Mesenchymal stem cell (in vitro differentiated cells and primary cell): ENCODE measurements at regions not wholly inside any gene's neighbourhood (a gene's known extent, or its start where the extent isn't known, plus 50 kb on each side); places are given as distances from the start of the nearest gene placed in this dataset.

ENCODE experiments used
- DNase-seq: peaks from one replicate; pipeline ENCODE4 v3.0.0-alpha.2; 2013
- H2AFZ ChIP-seq: one replicate; pipeline ENCODE4 v1.6.1; 2013; ENCODE audit warnings: low read depth, mild to moderate bottlenecking, control low read depth, inconsistent platforms, low read length, moderate library complexity
- H2AK5ac ChIP-seq: 2 replicates; pipeline ENCODE4 v1.6.1; 2013; ENCODE audit warnings: low read length, moderate library complexity, mild to moderate bottlenecking, inconsistent platforms; ENCODE audit not compliant: severe bottlenecking
- H2BK120ac ChIP-seq: one replicate; pipeline ENCODE4 v1.6.1; 2013; ENCODE audit warnings: low read depth, mild to moderate bottlenecking, inconsistent platforms, low read length, moderate library complexity
- H2BK12ac ChIP-seq, 2 experiments: one replicate each; pipeline ENCODE4 v1.6.1; 2013; ENCODE audit warnings: inconsistent platforms in 2 of 2, low read length in 2 of 2, mild to moderate bottlenecking in 2 of 2, moderate library complexity in 2 of 2, control low read depth in 1 of 2
- H2BK15ac ChIP-seq: one replicate; pipeline ENCODE4 v1.6.1; 2013; ENCODE audit warnings: mild to moderate bottlenecking, low read depth, inconsistent platforms; ENCODE audit not compliant: poor library complexity, severe bottlenecking
- H2BK5ac ChIP-seq: 2 replicates; pipeline ENCODE4 v1.6.1; 2013; ENCODE audit warnings: low read depth, mild to moderate bottlenecking, low read length, control low read depth, inconsistent platforms; ENCODE audit not compliant: poor library complexity, severe bottlenecking
- H3K14ac ChIP-seq, 2 experiments: one replicate each; pipeline ENCODE4 v1.6.1; 2013; ENCODE audit warnings: inconsistent platforms in 2 of 2, low read length in 2 of 2, control low read depth in 1 of 2, mild to moderate bottlenecking in 1 of 2, moderate library complexity in 1 of 2
- H3K18ac ChIP-seq, 2 experiments: one replicate each; pipeline ENCODE4 v1.6.1; 2013; ENCODE audit warnings: inconsistent platforms in 2 of 2, low read length in 2 of 2, control low read depth in 1 of 2, low read depth in 1 of 2, mild to moderate bottlenecking in 1 of 2
- H3K23ac ChIP-seq, 2 experiments: one replicate each; pipeline ENCODE4 v1.6.1; 2013; ENCODE audit warnings: inconsistent platforms in 2 of 2, low read length in 2 of 2, mild to moderate bottlenecking in 2 of 2, moderate library complexity in 2 of 2, control low read depth in 1 of 2
- H3K27ac ChIP-seq: 2 replicates; pipeline ENCODE4 v1.5.1; 2013; ENCODE audit warnings: mild to moderate bottlenecking, moderate library complexity, low read length, control low read depth, inconsistent platforms; ENCODE audit not compliant: poor library complexity, severe bottlenecking
- H3K27me3 ChIP-seq, 2 experiments: 2 replicates each; pipeline versions ENCODE4 v1.6.1 to v1.7.0; 2013; ENCODE audit warnings: low read length in 2 of 2, mild to moderate bottlenecking in 2 of 2, moderate library complexity in 2 of 2, control low read depth in 1 of 2, inconsistent platforms in 1 of 2; ENCODE audit not compliant: control insufficient read depth in 1 of 2, insufficient read depth in 1 of 2
- H3K36me3 ChIP-seq, 2 experiments: 2 replicates each; pipeline versions ENCODE4 v1.6.1 to v1.7.0; 2013; ENCODE audit warnings: low read length in 2 of 2, control low read depth in 1 of 2, inconsistent platforms in 1 of 2, low read depth in 1 of 2, mild to moderate bottlenecking in 1 of 2; ENCODE audit not compliant: insufficient read depth in 2 of 2, control insufficient read depth in 1 of 2
- H3K4ac ChIP-seq, 2 experiments: one replicate each; pipeline ENCODE4 v1.6.1; 2013; ENCODE audit warnings: inconsistent platforms in 2 of 2, low read length in 2 of 2, mild to moderate bottlenecking in 2 of 2, moderate library complexity in 2 of 2, control low read depth in 1 of 2, low read depth in 1 of 2
- H3K4me1 ChIP-seq: 2 replicates; pipeline ENCODE4 v1.6.1; 2013; ENCODE audit warnings: low read depth, low read length, control low read depth; ENCODE audit not compliant: control insufficient read depth, insufficient read depth
- H3K4me2 ChIP-seq: 2 replicates; pipeline ENCODE4 v1.6.1; 2013; ENCODE audit warnings: low read length, mild to moderate bottlenecking, inconsistent platforms; ENCODE audit not compliant: poor library complexity, severe bottlenecking
- H3K4me3 ChIP-seq, 2 experiments: 2 replicates each; pipeline versions ENCODE4 v1.5.1 to v1.7.0; 2013; ENCODE audit warnings: low read length in 2 of 2, mild to moderate bottlenecking in 2 of 2, control low read depth in 1 of 2, low read depth in 1 of 2; ENCODE audit not compliant: insufficient read depth in 1 of 2
- H3K79me1 ChIP-seq: replicated peaks from 2 replicates; pipeline ENCODE4 v1.6.1; 2013; ENCODE audit warnings: mild to moderate bottlenecking, control low read depth, low read length, inconsistent platforms; ENCODE audit not compliant: poor library complexity, severe bottlenecking
- H3K9ac ChIP-seq: 2 replicates; pipeline ENCODE4 v1.7.0; 2013; ENCODE audit warnings: mild to moderate bottlenecking, low read length, moderate library complexity
- H3K9me3 ChIP-seq: 2 replicates; pipeline ENCODE4 v1.7.0; 2013; ENCODE audit warnings: mild to moderate bottlenecking, low read length; ENCODE audit not compliant: control insufficient read depth
- H4K8ac ChIP-seq: one replicate; pipeline ENCODE4 v1.6.1; 2013; ENCODE audit warnings: inconsistent platforms, mild to moderate bottlenecking, low read length, moderate library complexity
- H4K91ac ChIP-seq: one replicate; pipeline ENCODE4 v1.6.1; 2013; ENCODE audit warnings: mild to moderate bottlenecking, low read length, inconsistent platforms
- WGBS: methylation state at CpG from one replicate; pipeline ENCODE4 v1.1.7; 2013; ENCODE audit warnings: mixed read lengths; 5-methylcytosine and 5-hydroxymethylcytosine counted together

GRCh38 chr5:74020503-74020902, 394.5 kb downstream of the ARHGEF28 start:
- Histone ChIP-seq H4K8ac (no peak overlapping the region), H3K4me1 (peaks cover 4% of the 10 kb centered on the region), H4K91ac (no peak overlapping the region), H2BK5ac (no peak overlapping the region), H3K4ac (no peak overlapping the region), H3K23ac (no peak overlapping the region), H3K27me3 (no peaks in the 10 kb centered on the region), H2AFZ (no peak overlapping the region), H3K14ac (no peak overlapping the region), H2BK15ac (no peak overlapping the region), H3K27ac (no peak overlapping the region), H2BK12ac (no peak overlapping the region), H3K18ac (peak overlapping the region in 1 of 2 experiments; percentile 1), H3K36me3 (no peaks in the 10 kb centered on the region), H3K9me3 (no peaks in the 10 kb centered on the region), H3K4me3 (no peak overlapping the region), H3K79me1 (no peaks in the 10 kb centered on the region), H2AK5ac (no peak overlapping the region), H3K9ac (no peak overlapping the region), H2BK120ac (no peak overlapping the region), H3K4me2 (no peak overlapping the region)
- 82% methylated on average over 5 of the region's 5 CpGs for WGBS
- DNase-seq, result no peak

DNA sequence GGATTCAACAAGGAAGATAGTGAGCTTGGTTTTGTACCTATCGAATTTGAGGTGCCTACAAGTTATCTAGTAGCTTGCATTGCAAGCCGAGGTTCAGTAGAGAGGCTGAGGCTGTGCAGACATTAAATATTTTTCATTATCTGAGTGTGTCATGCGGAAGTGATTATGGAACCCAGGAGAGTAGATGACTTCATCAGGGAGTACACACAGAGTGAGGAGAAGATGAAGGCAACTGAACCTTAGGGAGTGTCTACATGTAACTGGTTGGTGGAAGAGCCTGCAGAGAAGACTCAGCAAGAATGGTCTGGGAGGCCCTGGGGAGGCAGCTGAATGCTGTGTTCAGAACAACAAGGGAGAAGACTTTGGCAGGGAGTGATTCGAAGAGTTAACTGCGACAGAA, 393.9 kb downstream of the ARHGEF28 start:
- Histone ChIP-seq H3K14ac (no peak overlapping the region), H2BK12ac (no peak overlapping the region), H3K79me1 (no peaks in the 10 kb centered on the region), H3K36me3 (no peaks in the 10 kb centered on the region), H2BK5ac (no peak overlapping the region), H3K18ac (no peak overlapping the region), H3K27ac (no peak overlapping the region), H3K23ac (no peak overlapping the region), H2BK15ac (no peak overlapping the region), H3K27me3 (no peaks in the 10 kb centered on the region), H2AFZ (no peak overlapping the region), H3K9me3 (no peaks in the 10 kb centered on the region), H2AK5ac (no peak overlapping the region), H3K4me2 (no peak overlapping the region), H2BK120ac (no peak overlapping the region), H3K4me1 (peaks cover 4% of the 10 kb centered on the region), H4K91ac (no peak overlapping the region), H3K4me3 (no peak overlapping the region), H3K4ac (no peak overlapping the region), H4K8ac (no peak overlapping the region), H3K9ac (no peak overlapping the region)
- WGBS, result 93% methylated on average over 5 of the region's 5 CpGs
- DNase-seq, result no peak

GRCh38 chr5:74017786-74018211, 391.8 kb downstream of the ARHGEF28 start:
- Histone ChIP-seq H3K36me3 (no peaks in the 10 kb centered on the region), H3K4me1 (peaks cover 4% of the 10 kb centered on the region), H4K8ac (no peak overlapping the region), H2AK5ac (no peak overlapping the region), H3K23ac (no peak overlapping the region), H3K4me2 (no peak overlapping the region), H3K14ac (no peak overlapping the region), H3K4ac (no peak overlapping the region), H3K18ac (no peak overlapping the region), H2BK15ac (no peak overlapping the region), H3K27me3 (peaks cover 0 to 4% of the 10 kb centered on the region in 2 experiments), H2BK12ac (no peak overlapping the region), H4K91ac (no peak overlapping the region), H2BK5ac (no peak overlapping the region), H2AFZ (no peak overlapping the region), H3K9ac (no peak overlapping the region), H3K4me3 (no peak overlapping the region), H2BK120ac (no peak overlapping the region), H3K79me1 (no peaks in the 10 kb centered on the region), H3K27ac (no peak overlapping the region), H3K9me3 (no peaks in the 10 kb centered on the region)
- 51% methylated on average over 3 of the region's 3 CpGs for WGBS
- DNase-seq, result peak; percentile 51

GRCh38 chr5:74017112-74017511, 391.1 kb downstream of the ARHGEF28 start:
- H3K4me2 ChIP-seq, result no peak overlapping the region
- H2BK15ac ChIP-seq, result no peak overlapping the region
- no peak overlapping the region for H2AK5ac ChIP-seq
- no peak overlapping the region for H3K4me3 ChIP-seq
- H3K27ac ChIP-seq, result no peak overlapping the region
- DNase-seq, result peak; percentile 13
- H3K9me3 ChIP-seq, result no peaks in the 10 kb centered on the region
- H2AFZ ChIP-seq, result no peak overlapping the region
- no peak overlapping the region for H2BK12ac ChIP-seq
- H3K14ac ChIP-seq, result no peak overlapping the region
- H3K79me1 ChIP-seq, result no peaks in the 10 kb centered on the region
- H3K18ac ChIP-seq, result no peak overlapping the region
- H3K4me1 ChIP-seq, result peaks cover 4% of the 10 kb centered on the region
- H3K4ac ChIP-seq, result no peak overlapping the region
- H4K8ac ChIP-seq, result no peak overlapping the region
- no peak overlapping the region for H3K9ac ChIP-seq
- no peak overlapping the region for H2BK120ac ChIP-seq
- no peak overlapping the region for H3K23ac ChIP-seq
- H3K27me3 ChIP-seq, result peaks cover 0 to 4% of the 10 kb centered on the region in 2 experiments
- no peaks in the 10 kb centered on the region for H3K36me3 ChIP-seq
- H2BK5ac ChIP-seq, result no peak overlapping the region
- no peak overlapping the region for H4K91ac ChIP-seq
- 48% methylated on average over 2 of the region's 2 CpGs for WGBS
